Stimulated activated effector memory CD8-positive, alpha-beta T cell treated with anti-CD3 and anti-CD28 coated beads, Interleukin-12 subunit alpha, Interleukin-12 subunit beta, amount 100 ng/mL, for 72 hours (primary cell): ENCODE measurements at regions not wholly inside any gene's neighbourhood (a gene's known extent, or its start where the extent isn't known, plus 50 kb on each side); places are given as distances from the start of the nearest gene placed in this dataset.
"Not testable (repeated sequence)": the region's sequence is repeated elsewhere in the genome, so short reads cannot be mapped to it uniquely, and the experiment has no call there.

Source experiments
- ATAC-seq: fragments of 150-1000 bp; cut with Tn5 transposase; 2 replicates; pipeline ENCODE4 v1.10.0; 2021
- DNase-seq, 2 donors: peaks; one replicate each; pipeline ENCODE4 v3.0.0; 2021 to 2022; ENCODE audit warnings: low spot score in 2 of 2
- H3K27ac Mint-ChIP-seq: one replicate; pipeline ENCODE4 v1.8.0; 2022; ENCODE audit warnings: mild to moderate bottlenecking, mixed read lengths
- H3K36me3 Mint-ChIP-seq: one replicate; pipeline ENCODE4 v1.8.0; 2022; ENCODE audit warnings: mild to moderate bottlenecking, mixed read lengths
- H3K4me1 Mint-ChIP-seq: one replicate; pipeline ENCODE4 v1.8.0; 2022; ENCODE audit warnings: mixed read lengths
- H3K4me3 Mint-ChIP-seq: one replicate; pipeline ENCODE4 v1.8.0; 2022; ENCODE audit warnings: mild to moderate bottlenecking, mixed read lengths
- H3K9me3 Mint-ChIP-seq: one replicate; pipeline ENCODE4 v1.8.0; 2022; ENCODE audit warnings: mixed read lengths

GRCh38 chr6:174036-174435 is 118.3 kb upstream of the DUSP22 start:
- no peaks in the 10 kb centered on the region for H3K4me1 Mint-ChIP-seq
- no peaks in the 10 kb centered on the region for H3K9me3 Mint-ChIP-seq
- no peak for ATAC-seq
- no peaks in the 10 kb centered on the region for H3K36me3 Mint-ChIP-seq
- no peak overlapping the region for H3K4me3 Mint-ChIP-seq
- no peak overlapping the region for H3K27ac Mint-ChIP-seq
- DNase-seq: no peak

GRCh38 chr6:175680-176079 is 116.6 kb upstream of the DUSP22 start:
- H3K36me3 Mint-ChIP-seq: no peaks in the 10 kb centered on the region
- H3K9me3 Mint-ChIP-seq: no peaks in the 10 kb centered on the region
- DNase-seq: no peak
- no peak for ATAC-seq
- H3K27ac Mint-ChIP-seq: no peak overlapping the region
- H3K4me3 Mint-ChIP-seq: no peak overlapping the region
- peaks cover 6% of the 10 kb centered on the region for H3K4me1 Mint-ChIP-seq

GRCh38 chr6:176766-177165 is 115.5 kb upstream of the DUSP22 start:
- Mint-ChIP-seq H3K27ac (no peak overlapping the region), H3K9me3 (no peaks in the 10 kb centered on the region), H3K36me3 (no peaks in the 10 kb centered on the region), H3K4me1 (peaks cover 15% of the 10 kb centered on the region), H3K4me3 (no peak overlapping the region)
- DNase-seq (no peak), ATAC-seq (no peak)

- DNase-seq (no peak), ATAC-seq (no peak)
- Mint-ChIP-seq H3K4me3 (no peak overlapping the region), H3K36me3 (no peaks in the 10 kb centered on the region), H3K27ac (no peak overlapping the region), H3K4me1 (peaks cover 15% of the 10 kb centered on the region), H3K9me3 (no peaks in the 10 kb centered on the region)
Measured at GRCh38 chr6:178119-178518, 114.2 kb upstream of the DUSP22 start.

- peaks cover 21% of the 10 kb centered on the region for H3K4me1 Mint-ChIP-seq
- not testable (repeated sequence) for H3K4me3 Mint-ChIP-seq, H3K9me3 Mint-ChIP-seq, ATAC-seq, H3K36me3 Mint-ChIP-seq, H3K27ac Mint-ChIP-seq, DNase-seq
Measured at GRCh38 chr6:178929-179328, 113.4 kb upstream of the DUSP22 start.

GRCh38 chr6:179340-179950 is 112.8 kb upstream of the DUSP22 start:
- ATAC-seq: no peak
- Mint-ChIP-seq H3K4me3 (no peak overlapping the region), H3K4me1 (peaks cover 26% of the 10 kb centered on the region), H3K9me3 (no peaks in the 10 kb centered on the region), H3K36me3 (no peaks in the 10 kb centered on the region), H3K27ac (no peak overlapping the region)
- DNase-seq: no peak

- ATAC-seq: peak; percentile 17
Measured at GRCh38 chr6:180091-180694, 112.1 kb upstream of the DUSP22 start.

GRCh38 chr6:181049-181654 is 111.1 kb upstream of the DUSP22 start:
- H3K4me3 Mint-ChIP-seq: peak overlapping the region; percentile 45
- H3K36me3 Mint-ChIP-seq: no peaks in the 10 kb centered on the region
- no peak for ATAC-seq
- DNase-seq: no peak
- no peaks in the 10 kb centered on the region for H3K9me3 Mint-ChIP-seq
- H3K27ac Mint-ChIP-seq: no peak overlapping the region
- peaks cover 27% of the 10 kb centered on the region for H3K4me1 Mint-ChIP-seq

More at GRCh38 chr6:180091-180694, 112.1 kb upstream of the DUSP22 start:
- peak overlapping the region; percentile 45 for H3K4me3 Mint-ChIP-seq
- H3K36me3 Mint-ChIP-seq, DNase-seq, H3K27ac Mint-ChIP-seq, H3K9me3 Mint-ChIP-seq: not testable (repeated sequence)
- peaks cover 27% of the 10 kb centered on the region for H3K4me1 Mint-ChIP-seq

- Mint-ChIP-seq H3K9me3 (no peaks in the 10 kb centered on the region), H3K4me3 (no peak overlapping the region), H3K4me1 (peaks cover 36% of the 10 kb centered on the region), H3K27ac (no peak overlapping the region), H3K36me3 (no peaks in the 10 kb centered on the region)
- ATAC-seq (peak; percentile 78), DNase-seq (no peak)
Measured at GRCh38 chr6:183668-184067, 108.6 kb upstream of the DUSP22 start.

GRCh38 chr6:184161-184700 is 108.1 kb upstream of the DUSP22 start:
- peaks cover 41% of the 10 kb centered on the region for H3K4me1 Mint-ChIP-seq
- ATAC-seq (no peak), DNase-seq (no peak)
- no peaks in the 10 kb centered on the region for H3K9me3 Mint-ChIP-seq
- no peaks in the 10 kb centered on the region for H3K36me3 Mint-ChIP-seq
- H3K27ac Mint-ChIP-seq: no peak overlapping the region
- no peak overlapping the region for H3K4me3 Mint-ChIP-seq

- Mint-ChIP-seq H3K27ac (no peak overlapping the region), H3K9me3 (no peaks in the 10 kb centered on the region), H3K4me3 (no peak overlapping the region), H3K36me3 (no peaks in the 10 kb centered on the region), H3K4me1 (peaks cover 48% of the 10 kb centered on the region)
- ATAC-seq: no peak
- no peak for DNase-seq
Measured at GRCh38 chr6:186340-186965, 105.8 kb upstream of the DUSP22 start.

GRCh38 chr6:187210-187861 is 105.0 kb upstream of the DUSP22 start:
- H3K9me3 Mint-ChIP-seq: no peaks in the 10 kb centered on the region
- H3K27ac Mint-ChIP-seq: no peak overlapping the region
- no peak for ATAC-seq
- no peak for DNase-seq
- H3K4me1 Mint-ChIP-seq: peaks cover 56% of the 10 kb centered on the region
- H3K4me3 Mint-ChIP-seq: no peak overlapping the region
- H3K36me3 Mint-ChIP-seq: no peaks in the 10 kb centered on the region

- H3K27ac Mint-ChIP-seq: peak overlapping the region; percentile 95
- DNase-seq (peak; percentile 77 to 92), ATAC-seq (peak; percentile 87)
- no peaks in the 10 kb centered on the region for H3K36me3 Mint-ChIP-seq
- H3K4me1 Mint-ChIP-seq: peaks cover 66% of the 10 kb centered on the region
- no peaks in the 10 kb centered on the region for H3K9me3 Mint-ChIP-seq
- H3K4me3 Mint-ChIP-seq: peak overlapping the region; percentile 75
Measured at GRCh38 chr6:188821-189655, 103.2 kb upstream of the DUSP22 start.

- Mint-ChIP-seq H3K27ac (peak overlapping the region; percentile 95), H3K4me1 (peaks cover 68% of the 10 kb centered on the region), H3K9me3 (no peaks in the 10 kb centered on the region), H3K36me3 (no peaks in the 10 kb centered on the region), H3K4me3 (peak overlapping the region; percentile 75)
- ATAC-seq (no peak), DNase-seq (no peak)
Measured at GRCh38 chr6:189676-190075, 102.6 kb upstream of the DUSP22 start.
